22Rv1 (cell line): ENCODE measurements at regions not wholly inside any gene's neighbourhood (a gene's known extent, or its start where the extent isn't known, plus 50 kb on each side); places are given as distances from the start of the nearest gene placed in this dataset.

Experiments used
- ZFX ChIP-seq: fragments of 450-650 bp; IDR thresholded peaks from 2 replicates; pipeline ENCODE4 v1.6.1; 2017; ENCODE audit warnings: antibody characterized with exemption, borderline replicate concordance
- TF ChIP-seq, protein P1 (sequence below): fragments of 450-650 bp; IDR thresholded peaks from 2 replicates; pipeline ENCODE4 v1.5.1; 2017; ENCODE audit warnings: mild to moderate bottlenecking

DNA sequence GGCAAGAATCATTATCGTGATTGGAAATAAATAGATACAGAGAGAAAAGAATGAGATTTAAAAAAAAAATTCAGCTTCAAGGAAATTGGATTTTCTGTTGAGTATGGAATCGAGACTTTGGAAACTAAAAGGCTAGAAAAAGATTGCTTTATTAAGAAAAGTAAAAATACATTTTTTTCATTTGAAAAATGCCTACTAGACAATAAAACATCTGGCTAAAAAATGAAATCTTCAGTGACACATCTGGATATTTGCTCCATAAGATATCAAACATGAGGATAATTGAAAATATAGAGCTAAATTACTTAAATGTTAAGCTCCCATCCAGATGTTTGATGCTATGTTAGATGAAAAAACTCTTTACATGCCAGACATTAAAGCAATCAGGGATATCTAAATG, 879.5 kb downstream of the TSN start:
- TF ChIP-seq, protein P1, sequence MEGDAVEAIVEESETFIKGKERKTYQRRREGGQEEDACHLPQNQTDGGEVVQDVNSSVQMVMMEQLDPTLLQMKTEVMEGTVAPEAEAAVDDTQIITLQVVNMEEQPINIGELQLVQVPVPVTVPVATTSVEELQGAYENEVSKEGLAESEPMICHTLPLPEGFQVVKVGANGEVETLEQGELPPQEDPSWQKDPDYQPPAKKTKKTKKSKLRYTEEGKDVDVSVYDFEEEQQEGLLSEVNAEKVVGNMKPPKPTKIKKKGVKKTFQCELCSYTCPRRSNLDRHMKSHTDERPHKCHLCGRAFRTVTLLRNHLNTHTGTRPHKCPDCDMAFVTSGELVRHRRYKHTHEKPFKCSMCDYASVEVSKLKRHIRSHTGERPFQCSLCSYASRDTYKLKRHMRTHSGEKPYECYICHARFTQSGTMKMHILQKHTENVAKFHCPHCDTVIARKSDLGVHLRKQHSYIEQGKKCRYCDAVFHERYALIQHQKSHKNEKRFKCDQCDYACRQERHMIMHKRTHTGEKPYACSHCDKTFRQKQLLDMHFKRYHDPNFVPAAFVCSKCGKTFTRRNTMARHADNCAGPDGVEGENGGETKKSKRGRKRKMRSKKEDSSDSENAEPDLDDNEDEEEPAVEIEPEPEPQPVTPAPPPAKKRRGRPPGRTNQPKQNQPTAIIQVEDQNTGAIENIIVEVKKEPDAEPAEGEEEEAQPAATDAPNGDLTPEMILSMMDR = no peak
- TF ChIP-seq ZFX = no peak
